SK-N-SH (cell line): ENCODE measurements at regions not wholly inside any gene's neighbourhood (a gene's known extent, or its start where the extent isn't known, plus 50 kb on each side); places are given as distances from the start of the nearest gene placed in this dataset.

Source experiments
- CTCF ChIA-PET: fragments of 300-600, 350-600 bp; formaldehyde crosslinking; extraction: SDS; loops from one replicate; lab custom pipeline; 2021; lab: Yijun Ruan, JAX
- POLR2A ChIA-PET: fragments of 350-600 bp; sonication (Branson Sonifier 250); formaldehyde crosslinking; extraction: SDS; loops from one replicate; lab custom pipeline; 2020; ENCODE audit warnings: antibody characterized with exemption, inconsistent platforms; lab: Yijun Ruan, JAX
- DNase-seq: peaks from one replicate; pipeline ENCODE4 v3.0.0; 2012
- H2AFZ ChIP-seq: fragments of 200-600 bp; sonication (generic); 2 replicates; pipeline ENCODE4 v1.8.1; 2016; ENCODE audit warnings: antibody characterized with exemption, mild to moderate bottlenecking, low read depth
- H3F3A ChIP-seq: fragments of 200-600 bp; sonication (generic); replicated peaks from 2 replicates; pipeline ENCODE3; 2016; ENCODE audit warnings: antibody characterized with exemption, mild to moderate bottlenecking; ENCODE audit not compliant: insufficient read depth
- H3K27ac ChIP-seq, 2 experiments: fragments of 200-500 bp in 1 of 2; fragments of 200-600 bp in 1 of 2; sonication (Bioruptor generic) in 1 of 2; sonication (generic), shearing (Covaris generic) in 1 of 2; 2 replicates each; pipeline versions ENCODE4 v1.5.1 to v1.6.1; 2014 to 2016; ENCODE audit warnings: low read depth in 2 of 2, inconsistent platforms in 1 of 2, low read length in 1 of 2, mild to moderate bottlenecking in 1 of 2, mixed read lengths in 1 of 2
- H3K27me3 ChIP-seq: fragments of 200-600 bp; sonication (generic), shearing (Covaris generic); 2 replicates; pipeline ENCODE4 v1.6.1; 2016; ENCODE audit warnings: mixed run types; ENCODE audit not compliant: insufficient read depth
- H3K36me3 ChIP-seq, 2 experiments: fragments of 200-500 bp in 1 of 2; fragments of 200-600 bp in 1 of 2; sonication (Bioruptor generic) in 1 of 2; sonication (generic) in 1 of 2; replicated peaks in 1 of 2; 2 replicates each; pipeline versions ENCODE3 to v1.5.1; 2014 to 2016; ENCODE audit warnings: low read length in 1 of 2, mild to moderate bottlenecking in 1 of 2; ENCODE audit not compliant: insufficient read depth in 2 of 2, control insufficient read depth in 1 of 2
- H3K4me1 ChIP-seq, 2 experiments: fragments of 200-500 bp in 1 of 2; fragments of 200-600 bp in 1 of 2; sonication (Bioruptor generic) in 1 of 2; sonication (generic), shearing (Covaris generic) in 1 of 2; 2 replicates each; pipeline versions ENCODE4 v1.5.1 to v1.6.1; 2014 to 2016; ENCODE audit warnings: low read depth in 1 of 2, low read length in 1 of 2, mixed run types in 1 of 2; ENCODE audit not compliant: insufficient read depth in 2 of 2, control insufficient read depth in 1 of 2
- H3K4me2 ChIP-seq: fragments of 200-600 bp; sonication (generic), shearing (Covaris generic); 2 replicates; pipeline ENCODE4 v1.6.1; 2017; ENCODE audit warnings: mixed run types
- H3K4me3 ChIP-seq, 2 experiments: fragments of 200-500 bp in 1 of 2; fragments of 200-600 bp in 1 of 2; sonication (Bioruptor generic) in 1 of 2; sonication (generic), shearing (Covaris generic) in 1 of 2; 2 replicates each; pipeline versions ENCODE4 v1.5.1 to v1.8.1; 2014 to 2016; ENCODE audit warnings: low read depth in 2 of 2, inconsistent platforms in 1 of 2, low read length in 1 of 2, mild to moderate bottlenecking in 1 of 2, mixed read lengths in 1 of 2, moderate library complexity in 1 of 2
- H3K79me2 ChIP-seq: fragments of 200-600 bp; sonication (generic); 2 replicates; pipeline ENCODE4 v1.8.1; 2017; ENCODE audit warnings: mild to moderate bottlenecking; ENCODE audit not compliant: insufficient read depth
- H3K9ac ChIP-seq: fragments of 200-600 bp; sonication (generic); 2 replicates; pipeline ENCODE4 v1.6.1; 2017; ENCODE audit warnings: mixed run types
- H3K9me2 ChIP-seq: fragments of 200-600 bp; sonication (generic); 2 replicates; pipeline ENCODE4 v1.6.1; 2017; ENCODE audit warnings: mixed run types
- H3K9me3 ChIP-seq: fragments of 200-600 bp; sonication (generic); 2 replicates; pipeline ENCODE4 v1.6.1; 2017; ENCODE audit warnings: mixed run types, mild to moderate bottlenecking, moderate library complexity
- H4K20me1 ChIP-seq: fragments of 200-600 bp; sonication (generic); 2 replicates; pipeline ENCODE4 v1.6.1; 2017; ENCODE audit warnings: mild to moderate bottlenecking, mixed run types; ENCODE audit not compliant: insufficient read depth
- CHD2 ChIP-seq: fragments of 150-350 bp; IDR thresholded peaks from 2 replicates; pipeline ENCODE4 v1.6.1; 2018; ENCODE audit warnings: low read length; ENCODE audit not compliant: partially characterized antibody
- EP300 ChIP-seq, 2 experiments: IDR thresholded peaks; 2 replicates each; pipeline versions ENCODE4 v1.4.0 to v1.6.1; 2012; ENCODE audit warnings: borderline replicate concordance in 1 of 2, low read depth in 1 of 2, low read length in 1 of 2
- EZH2phosphoT487 ChIP-seq: fragments of 200-600 bp; sonication (generic); IDR thresholded peaks from 2 replicates; pipeline ENCODE4 v1.6.1; 2017; ENCODE audit warnings: low read depth, mixed run types, mild to moderate bottlenecking, antibody characterized with exemption, moderate library complexity, borderline replicate concordance
- FOSL2 ChIP-seq: IDR thresholded peaks from 2 replicates; pipeline ENCODE4 v1.4.0; 2012; ENCODE audit warnings: low read depth, mild to moderate bottlenecking, moderate library complexity, borderline replicate concordance
- JUND ChIP-seq: IDR thresholded peaks from 2 replicates; pipeline ENCODE4 v1.4.0; 2012
- MEF2A ChIP-seq: IDR thresholded peaks from 2 replicates; pipeline ENCODE4 v1.4.0; 2012; ENCODE audit warnings: low read depth, borderline replicate concordance
- MXI1 ChIP-seq: IDR thresholded peaks from 2 replicates; pipeline ENCODE4 v1.6.1; 2012; ENCODE audit warnings: mild to moderate bottlenecking, low read depth, low read length, improper control_type of control experiment
- NRF1 ChIP-seq: IDR thresholded peaks from 2 replicates; pipeline ENCODE4 v1.6.1; 2012; ENCODE audit warnings: low read depth, mild to moderate bottlenecking, low read length
- RCOR1 ChIP-seq: fragments of 150-350 bp; IDR thresholded peaks from 2 replicates; pipeline ENCODE4 v1.6.1; 2017; ENCODE audit warnings: antibody characterized with exemption, low read length
- WGBS: methylation state at CpG from one replicate; pipeline ENCODE4 v1.1.6; 2017; ENCODE audit warnings: low lambda C conversion rate; 5-methylcytosine and 5-hydroxymethylcytosine counted together
- TF ChIP-seq, protein P1 (sequence below): IDR thresholded peaks from 2 replicates; pipeline ENCODE4 v1.4.0; 2012; ENCODE audit warnings: low read depth, borderline replicate concordance
- TF ChIP-seq, protein P2 (sequence below): fragments of 200-600 bp; sonication (generic); IDR thresholded peaks from 2 replicates; pipeline ENCODE4 v1.6.1; 2017; ENCODE audit warnings: antibody characterized with exemption, mild to moderate bottlenecking, moderate library complexity
- TF ChIP-seq, protein P3 (sequence below): IDR thresholded peaks from 2 replicates; pipeline ENCODE4; 2012
- TF ChIP-seq, protein P4 (sequence below): IDR thresholded peaks from 2 replicates; pipeline ENCODE4 v1.4.0; 2012; ENCODE audit warnings: low read depth, borderline replicate concordance
- TF ChIP-seq, protein P5 (sequence below): IDR thresholded peaks from 2 replicates; pipeline ENCODE4 v1.6.1; 2012; ENCODE audit warnings: mild to moderate bottlenecking, low read depth, low read length, moderate library complexity

DNA sequence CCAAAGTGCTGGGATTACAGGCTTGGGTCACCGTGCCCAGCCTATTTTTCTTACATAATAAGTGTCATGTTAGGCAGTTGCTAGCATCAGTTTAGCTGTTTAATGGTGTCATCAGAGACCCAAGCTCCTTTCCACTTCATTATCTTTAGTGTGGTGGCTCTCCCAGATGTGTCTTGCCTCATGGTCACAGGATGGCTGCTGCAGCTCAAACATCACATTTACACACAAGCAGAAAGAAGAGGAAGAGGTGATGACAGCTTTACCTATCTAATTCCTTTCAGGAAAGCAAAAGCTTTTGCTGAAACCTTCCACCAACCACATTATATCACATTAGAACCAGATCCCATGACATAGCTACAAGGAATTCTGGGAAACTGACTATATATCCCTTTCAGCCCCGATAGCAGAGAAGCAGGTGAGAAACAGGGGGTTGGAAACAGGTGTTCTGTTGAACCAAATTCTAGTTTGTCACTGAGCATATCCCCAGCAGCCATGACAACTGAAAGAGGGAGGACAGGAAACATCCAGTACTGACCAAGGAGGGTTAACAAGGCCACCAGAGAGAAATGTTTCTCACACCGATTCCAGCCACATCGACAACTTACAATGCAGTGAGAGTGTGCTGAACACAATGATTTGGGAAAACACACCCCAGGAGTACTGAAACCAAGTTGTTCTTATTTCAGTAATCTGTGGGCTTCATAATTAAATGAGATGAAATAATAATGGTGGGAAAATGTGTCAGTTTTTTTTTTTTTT lies 617.0 kb downstream of the UQCRFS1 start (continued):
- TF ChIP-seq CHD2 (no peak), EZH2phosphoT487 (no peak), FOSL2 (no peak), MEF2A (no peak), MXI1 (no peak), EP300 (IDR thresholded peaks at IDR 0.05; ENCODE audit: borderline replicate concordance in 1 of 2, low read depth in 1 of 2, low read length in 1 of 2) (no peak), JUND (no peak)
- TF ChIP-seq, protein P1, sequence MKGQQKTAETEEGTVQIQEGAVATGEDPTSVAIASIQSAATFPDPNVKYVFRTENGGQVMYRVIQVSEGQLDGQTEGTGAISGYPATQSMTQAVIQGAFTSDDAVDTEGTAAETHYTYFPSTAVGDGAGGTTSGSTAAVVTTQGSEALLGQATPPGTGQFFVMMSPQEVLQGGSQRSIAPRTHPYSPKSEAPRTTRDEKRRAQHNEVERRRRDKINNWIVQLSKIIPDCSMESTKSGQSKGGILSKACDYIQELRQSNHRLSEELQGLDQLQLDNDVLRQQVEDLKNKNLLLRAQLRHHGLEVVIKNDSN, result no peak
- TF ChIP-seq, protein P2, sequence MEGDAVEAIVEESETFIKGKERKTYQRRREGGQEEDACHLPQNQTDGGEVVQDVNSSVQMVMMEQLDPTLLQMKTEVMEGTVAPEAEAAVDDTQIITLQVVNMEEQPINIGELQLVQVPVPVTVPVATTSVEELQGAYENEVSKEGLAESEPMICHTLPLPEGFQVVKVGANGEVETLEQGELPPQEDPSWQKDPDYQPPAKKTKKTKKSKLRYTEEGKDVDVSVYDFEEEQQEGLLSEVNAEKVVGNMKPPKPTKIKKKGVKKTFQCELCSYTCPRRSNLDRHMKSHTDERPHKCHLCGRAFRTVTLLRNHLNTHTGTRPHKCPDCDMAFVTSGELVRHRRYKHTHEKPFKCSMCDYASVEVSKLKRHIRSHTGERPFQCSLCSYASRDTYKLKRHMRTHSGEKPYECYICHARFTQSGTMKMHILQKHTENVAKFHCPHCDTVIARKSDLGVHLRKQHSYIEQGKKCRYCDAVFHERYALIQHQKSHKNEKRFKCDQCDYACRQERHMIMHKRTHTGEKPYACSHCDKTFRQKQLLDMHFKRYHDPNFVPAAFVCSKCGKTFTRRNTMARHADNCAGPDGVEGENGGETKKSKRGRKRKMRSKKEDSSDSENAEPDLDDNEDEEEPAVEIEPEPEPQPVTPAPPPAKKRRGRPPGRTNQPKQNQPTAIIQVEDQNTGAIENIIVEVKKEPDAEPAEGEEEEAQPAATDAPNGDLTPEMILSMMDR, result no peak
- TF ChIP-seq, protein P3, sequence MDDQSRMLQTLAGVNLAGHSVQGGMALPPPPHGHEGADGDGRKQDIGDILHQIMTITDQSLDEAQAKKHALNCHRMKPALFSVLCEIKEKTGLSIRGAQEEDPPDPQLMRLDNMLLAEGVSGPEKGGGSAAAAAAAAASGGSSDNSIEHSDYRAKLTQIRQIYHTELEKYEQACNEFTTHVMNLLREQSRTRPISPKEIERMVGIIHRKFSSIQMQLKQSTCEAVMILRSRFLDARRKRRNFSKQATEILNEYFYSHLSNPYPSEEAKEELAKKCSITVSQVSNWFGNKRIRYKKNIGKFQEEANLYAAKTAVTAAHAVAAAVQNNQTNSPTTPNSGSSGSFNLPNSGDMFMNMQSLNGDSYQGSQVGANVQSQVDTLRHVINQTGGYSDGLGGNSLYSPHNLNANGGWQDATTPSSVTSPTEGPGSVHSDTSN, result no peak

DNA sequence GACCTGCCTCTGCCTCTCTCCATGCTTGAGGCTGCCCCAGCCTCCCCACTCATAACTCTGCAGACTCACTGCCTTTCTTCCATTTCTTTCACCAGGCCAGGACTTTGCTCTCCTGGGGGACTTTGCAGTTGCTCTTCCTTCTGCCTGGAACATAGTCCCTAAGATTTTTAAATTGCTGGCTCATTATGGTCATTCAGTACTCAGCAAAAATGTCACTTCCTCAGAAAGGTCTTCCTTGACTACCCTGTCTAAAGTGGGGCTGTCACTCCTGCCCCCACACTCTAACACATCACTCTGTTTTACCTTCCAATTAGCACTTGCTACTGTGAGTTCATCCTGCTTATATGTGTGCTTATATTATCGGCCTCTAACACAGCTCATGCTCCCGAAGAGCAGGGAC lies 618.2 kb downstream of the UQCRFS1 start:
- H3K27ac ChIP-seq, result no peak overlapping the region
- no peak for DNase-seq

More for the DNA sequence above, 618.2 kb downstream of the UQCRFS1 start:
- Histone ChIP-seq H2AFZ (no peak overlapping the region), H3K4me1 (no peaks in the 10 kb centered on the region), H3K36me3 (no peaks in the 10 kb centered on the region), H3K4me3 (no peak overlapping the region), H3K9me2 (no peaks in the 10 kb centered on the region), H3F3A (no peaks in the 10 kb centered on the region), H3K9ac (no peak overlapping the region), H3K27me3 (peaks cover 8% of the 10 kb centered on the region; the same call in 1 of the 2 replicates), H3K4me2 (no peak overlapping the region), H3K9me3 (no peaks in the 10 kb centered on the region), H3K79me2 (no peaks in the 10 kb centered on the region), H4K20me1 (no peaks in the 10 kb centered on the region)
- TF ChIP-seq, protein P4, sequence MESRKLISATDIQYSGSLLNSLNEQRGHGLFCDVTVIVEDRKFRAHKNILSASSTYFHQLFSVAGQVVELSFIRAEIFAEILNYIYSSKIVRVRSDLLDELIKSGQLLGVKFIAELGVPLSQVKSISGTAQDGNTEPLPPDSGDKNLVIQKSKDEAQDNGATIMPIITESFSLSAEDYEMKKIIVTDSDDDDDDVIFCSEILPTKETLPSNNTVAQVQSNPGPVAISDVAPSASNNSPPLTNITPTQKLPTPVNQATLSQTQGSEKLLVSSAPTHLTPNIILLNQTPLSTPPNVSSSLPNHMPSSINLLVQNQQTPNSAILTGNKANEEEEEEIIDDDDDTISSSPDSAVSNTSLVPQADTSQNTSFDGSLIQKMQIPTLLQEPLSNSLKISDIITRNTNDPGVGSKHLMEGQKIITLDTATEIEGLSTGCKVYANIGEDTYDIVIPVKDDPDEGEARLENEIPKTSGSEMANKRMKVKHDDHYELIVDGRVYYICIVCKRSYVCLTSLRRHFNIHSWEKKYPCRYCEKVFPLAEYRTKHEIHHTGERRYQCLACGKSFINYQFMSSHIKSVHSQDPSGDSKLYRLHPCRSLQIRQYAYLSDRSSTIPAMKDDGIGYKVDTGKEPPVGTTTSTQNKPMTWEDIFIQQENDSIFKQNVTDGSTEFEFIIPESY, result no peak
- no peak for TF ChIP-seq NRF1
- TF ChIP-seq RCOR1, result no peak
- TF ChIP-seq, protein P5, sequence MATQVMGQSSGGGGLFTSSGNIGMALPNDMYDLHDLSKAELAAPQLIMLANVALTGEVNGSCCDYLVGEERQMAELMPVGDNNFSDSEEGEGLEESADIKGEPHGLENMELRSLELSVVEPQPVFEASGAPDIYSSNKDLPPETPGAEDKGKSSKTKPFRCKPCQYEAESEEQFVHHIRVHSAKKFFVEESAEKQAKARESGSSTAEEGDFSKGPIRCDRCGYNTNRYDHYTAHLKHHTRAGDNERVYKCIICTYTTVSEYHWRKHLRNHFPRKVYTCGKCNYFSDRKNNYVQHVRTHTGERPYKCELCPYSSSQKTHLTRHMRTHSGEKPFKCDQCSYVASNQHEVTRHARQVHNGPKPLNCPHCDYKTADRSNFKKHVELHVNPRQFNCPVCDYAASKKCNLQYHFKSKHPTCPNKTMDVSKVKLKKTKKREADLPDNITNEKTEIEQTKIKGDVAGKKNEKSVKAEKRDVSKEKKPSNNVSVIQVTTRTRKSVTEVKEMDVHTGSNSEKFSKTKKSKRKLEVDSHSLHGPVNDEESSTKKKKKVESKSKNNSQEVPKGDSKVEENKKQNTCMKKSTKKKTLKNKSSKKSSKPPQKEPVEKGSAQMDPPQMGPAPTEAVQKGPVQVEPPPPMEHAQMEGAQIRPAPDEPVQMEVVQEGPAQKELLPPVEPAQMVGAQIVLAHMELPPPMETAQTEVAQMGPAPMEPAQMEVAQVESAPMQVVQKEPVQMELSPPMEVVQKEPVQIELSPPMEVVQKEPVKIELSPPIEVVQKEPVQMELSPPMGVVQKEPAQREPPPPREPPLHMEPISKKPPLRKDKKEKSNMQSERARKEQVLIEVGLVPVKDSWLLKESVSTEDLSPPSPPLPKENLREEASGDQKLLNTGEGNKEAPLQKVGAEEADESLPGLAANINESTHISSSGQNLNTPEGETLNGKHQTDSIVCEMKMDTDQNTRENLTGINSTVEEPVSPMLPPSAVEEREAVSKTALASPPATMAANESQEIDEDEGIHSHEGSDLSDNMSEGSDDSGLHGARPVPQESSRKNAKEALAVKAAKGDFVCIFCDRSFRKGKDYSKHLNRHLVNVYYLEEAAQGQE, result no peak
- CTCF ChIA-PET, result interaction anchor here (2.6 kb wide), 1 partner anchor 39 kb away, joined by 8 read pairs; no protein-coding TSS in a partner anchor
- POLR2A ChIA-PET, result no interaction called here
- 9% methylated on average over 2 of the region's 2 CpGs for WGBS
